NCI-H2196 (cell line): ENCODE measurements at regions not wholly inside any gene's neighbourhood (a gene's known extent, or its start where the extent isn't known, plus 50 kb on each side); places are given as distances from the start of the nearest gene placed in this dataset.
A peak's percentile ranks its signal among the peaks of the same experiment; 100 is the strongest.
"Not testable (repeated sequence)": the region's sequence is repeated elsewhere in the genome, so short reads cannot be mapped to it uniquely, and the experiment has no call there.

ENCODE experiments used
- DNase-seq: peaks from one replicate; lab custom pipeline; 2025; ENCODE audit not compliant: unreplicated experiment; lab: John Stamatoyannopoulos, UW

- no peak for DNase-seq
Observed at GRCh38 chrX:52261125-52261462, 76.4 kb downstream of the MAGED4 start.

GRCh38 chrX:52261463-52262194 is 76.9 kb downstream of the MAGED4 start:
- peak; percentile 72 for DNase-seq

GRCh38 chrX:52262195-52262546 is 77.5 kb downstream of the MAGED4 start:
- DNase-seq: no peak

GRCh38 chrX:52263417-52263816 is 78.7 kb downstream of the MAGED4 start:
- no peak for DNase-seq

GRCh38 chrX:52265713-52266112 is 81.0 kb downstream of the MAGED4 start:
- DNase-seq: no peak

GRCh38 chrX:52268502-52268901 is 83.8 kb downstream of the MAGED4 start:
- DNase-seq: not testable (repeated sequence)

- no peak for DNase-seq
Observed at GRCh38 chrX:52270453-52271116, 85.9 kb downstream of the MAGED4 start.

- DNase-seq: no peak
Observed at GRCh38 chrX:52271206-52271605, 86.5 kb downstream of the MAGED4 start.

- DNase-seq: no peak
Observed at GRCh38 chrX:52277666-52278065, 91.2 kb upstream of the XAGE2 start.

- DNase-seq: no peak
Observed at GRCh38 chrX:52280812-52281211, 88.0 kb upstream of the XAGE2 start.

GRCh38 chrX:52284865-52285264 is 84.0 kb upstream of the XAGE2 start:
- DNase-seq: no peak

- not testable (repeated sequence) for DNase-seq
Observed at GRCh38 chrX:52298968-52299367, 69.9 kb upstream of the XAGE2 start.

- not testable (repeated sequence) for DNase-seq
Observed at GRCh38 chrX:52308532-52308931, 60.3 kb upstream of the XAGE2 start.
